PC-3 (cell line): ENCODE measurements at regions not wholly inside any gene's neighbourhood (a gene's known extent, or its start where the extent isn't known, plus 50 kb on each side); places are given as distances from the start of the nearest gene placed in this dataset.

Experiments
- ATAC-seq: fragments of 200-7000 bp; cut with Tn5 transposase; 2 replicates; pipeline ENCODE4 v1.9.1; 2020; ENCODE audit warnings: mild to moderate bottlenecking, moderate library complexity
- BruUV-seq: library from RNA; stranded (reverse); fragments of 400-500 nt; replicated peaks from 2 replicates; lab custom pipeline; 2021; lab: Mats Ljungman, UMichigan
- CTCF ChIA-PET: fragments of 300-600 bp; sonication (Branson Sonifier 250); formaldehyde crosslinking; loops from one replicate; lab custom pipeline; 2022; ENCODE audit warnings: antibody characterized with exemption; lab: Charles Lee
- POLR2A ChIA-PET: fragments of 300-600 bp; sonication (Branson Sonifier 250); formaldehyde crosslinking; loops from one replicate; lab custom pipeline; 2022; ENCODE audit warnings: antibody characterized with exemption; ENCODE audit not compliant: unreplicated experiment; lab: Charles Lee
- DNase-seq: peaks from one replicate; pipeline ENCODE4 v3.0.0-alpha.2; 2015
- H2AFZ ChIP-seq: fragments of 300-600 bp; sonication (generic); 2 replicates; pipeline ENCODE4 v1.6.0; 2016; ENCODE audit warnings: antibody characterized with exemption, low read length
- H3F3A ChIP-seq: fragments of 300-600 bp; sonication (generic); one replicate; pipeline ENCODE4 v1.6.0; 2017; ENCODE audit warnings: antibody characterized with exemption, low read length, control low read depth, mild to moderate bottlenecking; ENCODE audit not compliant: unreplicated experiment
- H3K27ac ChIP-seq: fragments of 300-600 bp; sonication (generic); 2 replicates; pipeline ENCODE4 v1.5.1; 2016; ENCODE audit warnings: mild to moderate bottlenecking, low read length
- H3K27me3 ChIP-seq: fragments of 300-600 bp; sonication (generic); 2 replicates; pipeline ENCODE4 v1.6.1; 2016; ENCODE audit warnings: low read length, mixed read lengths
- H3K36me3 ChIP-seq: fragments of 300-600 bp; sonication (generic); 2 replicates; pipeline ENCODE4 v1.6.1; 2016; ENCODE audit warnings: low read depth, mixed run types, low read length, mixed read lengths
- H3K4me1 ChIP-seq: fragments of 300-600 bp; sonication (generic); 2 replicates; pipeline ENCODE4 v1.5.1; 2016; ENCODE audit warnings: low read length; ENCODE audit not compliant: insufficient read depth
- H3K4me2 ChIP-seq: fragments of 300-600 bp; sonication (generic); 2 replicates; pipeline ENCODE4 v1.6.0; 2016; ENCODE audit warnings: low read length
- H3K4me3 ChIP-seq: fragments of 300-600 bp; sonication (generic); 2 replicates; pipeline ENCODE4 v1.5.1; 2016; ENCODE audit warnings: mild to moderate bottlenecking, low read length, mixed read lengths
- H3K79me2 ChIP-seq: fragments of 300-600 bp; sonication (generic); 2 replicates; pipeline ENCODE4 v1.6.1; 2017; ENCODE audit warnings: low read length, mixed read lengths
- H3K9ac ChIP-seq: fragments of 300-600 bp; sonication (generic); 2 replicates; pipeline ENCODE4 v1.6.0; 2016; ENCODE audit warnings: mild to moderate bottlenecking, low read length
- H3K9me2 ChIP-seq: fragments of 300-600 bp; sonication (generic); replicated peaks from 2 replicates; pipeline ENCODE4 v1.6.1; 2016; ENCODE audit warnings: mixed run types, low read length, mixed read lengths
- H3K9me3 ChIP-seq: fragments of 300-600 bp; sonication (generic); 2 replicates; pipeline ENCODE4 v1.6.1; 2016; ENCODE audit warnings: low read length, mixed read lengths
- H4K20me1 ChIP-seq: fragments of 300-600 bp; sonication (generic); 2 replicates; pipeline ENCODE4 v1.6.1; 2016; ENCODE audit warnings: low read length, mixed read lengths
- CTCF ChIP-seq: fragments of 300-600 bp; sonication (generic); conservative IDR thresholded peaks from 2 replicates; pipeline ENCODE4 v1.5.1; 2017; ENCODE audit warnings: antibody characterized with exemption, low read depth, mild to moderate bottlenecking, low read length
- EZH2 ChIP-seq: fragments of 300-600 bp; sonication (generic); IDR thresholded peaks from one replicate; pipeline ENCODE4 v1.6.1; 2017; ENCODE audit warnings: antibody characterized with exemption, mild to moderate bottlenecking, low read length; ENCODE audit not compliant: unreplicated experiment
- EZH2phosphoT487 ChIP-seq: fragments of 300-600 bp; sonication (generic); IDR thresholded peaks from 2 replicates; pipeline ENCODE4 v1.6.1; 2018; ENCODE audit warnings: mild to moderate bottlenecking, antibody characterized with exemption, low read length, borderline replicate concordance
- intact Hi-C: fragments of 100-400 bp; cut with micrococcal nuclease; formaldehyde crosslinking; loops from 2 replicates; pipeline ENCODE4 v1.9.0; 2023

DNA sequence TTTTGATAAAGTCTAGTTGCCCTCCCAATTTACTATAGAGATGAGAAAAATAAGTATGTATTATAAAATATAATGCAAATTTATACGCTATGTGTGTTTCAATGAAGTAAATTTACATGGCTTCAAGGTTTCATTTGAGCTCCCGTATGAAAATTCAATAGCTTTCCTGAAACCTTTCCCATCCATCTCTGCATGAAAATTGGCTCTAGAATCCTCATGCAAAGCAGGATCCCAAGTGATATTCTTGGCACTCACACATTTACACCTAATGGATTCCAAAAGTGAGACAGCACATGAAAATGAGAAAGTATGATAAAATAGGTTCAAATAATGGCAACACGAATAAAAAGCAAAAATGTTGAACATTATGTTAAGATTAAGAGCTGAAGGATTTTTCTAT is 1595.8 kb upstream of the SEL1L start:
- H3K9me2 ChIP-seq = no peaks in the 10 kb centered on the region
- no TSS peak for BruUV-seq
- no peaks in the 10 kb centered on the region for H4K20me1 ChIP-seq
- H3F3A ChIP-seq = no peaks in the 10 kb centered on the region
- ATAC-seq (no peak), DNase-seq (no peak)
- H3K4me1 ChIP-seq = no peaks in the 10 kb centered on the region
- H3K27me3 ChIP-seq = 0 out of 2 replicates have a peak, but pooled peaks cover 6% of the 10 kb centered on the region
- no peak overlapping the region for H3K9ac ChIP-seq
- CTCF ChIA-PET = no interaction called here
- POLR2A ChIA-PET = no interaction called here
- intact Hi-C loops = no loop called here
- H3K79me2 ChIP-seq = no peaks in the 10 kb centered on the region
- no peaks in the 10 kb centered on the region for H3K36me3 ChIP-seq
- no peak overlapping the region for H2AFZ ChIP-seq
- peaks cover 8% of the 10 kb centered on the region; the same call in 1 of the 2 replicates for H3K9me3 ChIP-seq
- no peak overlapping the region for H3K4me3 ChIP-seq
- no peak for TF ChIP-seq EZH2
- TF ChIP-seq CTCF = no peak
- no peak for TF ChIP-seq EZH2phosphoT487
- H3K27ac ChIP-seq = no peak overlapping the region
- no peak overlapping the region for H3K4me2 ChIP-seq

DNA sequence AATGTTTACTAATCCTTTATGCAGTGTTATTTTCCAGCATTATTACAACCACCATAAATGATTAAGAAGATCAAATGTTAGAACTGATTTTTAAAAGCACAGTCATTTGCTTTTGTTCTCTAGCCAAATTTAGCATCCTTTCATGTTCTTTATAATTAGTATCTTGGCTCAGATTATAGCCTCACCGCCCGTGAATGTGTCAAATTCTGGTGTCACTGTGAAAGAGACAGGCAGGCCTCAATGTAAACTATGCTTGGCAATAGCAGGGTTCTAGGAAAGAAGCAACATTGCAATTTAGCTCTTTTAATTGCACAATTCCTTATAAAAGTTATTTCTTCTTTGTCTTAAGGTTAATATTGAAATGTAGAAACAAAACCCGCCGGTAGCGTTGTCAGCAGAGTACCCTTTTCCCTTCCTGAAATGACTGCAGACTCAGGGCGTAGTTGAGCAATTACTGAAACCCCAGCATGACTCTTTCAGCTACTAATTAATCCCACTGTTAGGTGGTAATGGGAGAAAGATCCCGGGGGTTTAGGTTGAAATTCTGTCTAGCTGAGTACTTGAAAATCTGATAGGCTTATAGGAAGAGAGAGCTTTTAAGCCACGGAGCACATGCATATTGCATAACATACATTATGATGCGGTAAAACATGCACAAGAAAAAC is 1600.5 kb upstream of the SEL1L start:
- Histone ChIP-seq H3K9me3 (peaks cover 4% of the 10 kb centered on the region; the same call in 1 of the 2 replicates), H3K27ac (no peak overlapping the region), H2AFZ (no peak overlapping the region), H3K27me3 (0 out of 2 replicates have a peak, but pooled peaks cover 6% of the 10 kb centered on the region), H4K20me1 (no peaks in the 10 kb centered on the region), H3K79me2 (no peaks in the 10 kb centered on the region), H3K9ac (no peak overlapping the region), H3K9me2 (no peaks in the 10 kb centered on the region), H3K4me2 (no peak overlapping the region), H3F3A (no peaks in the 10 kb centered on the region), H3K36me3 (no peaks in the 10 kb centered on the region), H3K4me1 (no peaks in the 10 kb centered on the region), H3K4me3 (no peak overlapping the region)
- TF ChIP-seq EZH2phosphoT487 = no peak
- no peak for TF ChIP-seq EZH2
- no peak for TF ChIP-seq CTCF
- POLR2A ChIA-PET = no interaction called here
- intact Hi-C loops = no loop called here
- CTCF ChIA-PET = no interaction called here
- ATAC-seq (no peak), DNase-seq (no peak)
- BruUV-seq = no TSS peak

DNA sequence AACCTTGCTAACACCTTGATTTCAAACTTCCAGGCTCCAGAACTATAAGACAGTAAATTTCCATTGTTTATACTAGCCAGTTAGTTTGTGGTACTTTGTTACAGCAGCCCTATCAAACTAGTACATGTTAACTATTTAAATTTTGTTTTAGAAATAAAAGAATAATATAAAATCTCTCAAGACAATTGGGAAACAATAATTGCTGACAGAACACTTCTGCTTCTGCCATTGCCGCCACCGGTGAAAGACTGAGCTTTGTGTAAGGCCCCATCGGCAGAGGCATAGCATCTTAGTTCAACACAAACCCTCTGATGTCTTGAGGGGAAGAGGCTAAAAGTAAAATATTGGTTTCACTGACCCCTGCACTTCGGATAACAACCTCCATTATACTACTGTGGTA is 1607.1 kb upstream of the SEL1L start:
- H3K27ac ChIP-seq = no peak overlapping the region
- H3F3A ChIP-seq = no peaks in the 10 kb centered on the region
- H3K4me2 ChIP-seq = no peak overlapping the region
- BruUV-seq = no TSS peak
- H3K9ac ChIP-seq = no peak overlapping the region
- ChIA-PET CTCF (no interaction called here), POLR2A (no interaction called here)
- DNase-seq (no peak), ATAC-seq (no peak)
- H3K79me2 ChIP-seq = no peaks in the 10 kb centered on the region
- no peaks in the 10 kb centered on the region for H3K36me3 ChIP-seq
- no peak overlapping the region for H3K4me3 ChIP-seq
- TF ChIP-seq EZH2phosphoT487 (no peak), CTCF (no peak), EZH2 (no peak)
- no peaks in the 10 kb centered on the region for H3K9me2 ChIP-seq
- H3K4me1 ChIP-seq = no peaks in the 10 kb centered on the region
- H3K9me3 ChIP-seq = peaks cover 6% of the 10 kb centered on the region; the same call in 1 of the 2 replicates
- no peak overlapping the region for H2AFZ ChIP-seq
- intact Hi-C loops = no loop called here
- H3K27me3 ChIP-seq = no peaks in the 10 kb centered on the region
- H4K20me1 ChIP-seq = no peaks in the 10 kb centered on the region
